ENCODE measurements at regions not wholly inside any gene's neighbourhood (a gene's known extent, or its start where the extent isn't known, plus 50 kb on each side); places are given as distances from the start of the nearest gene placed in this dataset.

- ATAC-seq (no peak), DNase-seq (no peak)
- 65% methylated on average over 4 of the region's 4 CpGs for WGBS
- Histone ChIP-seq H3K4me1 (ENCODE audit: control insufficient read depth, insufficient read depth, low read length) (no peaks in the 10 kb centered on the region), H3K4me3 (ENCODE audit: low read length) (no peak overlapping the region), H3K9me3 (ENCODE audit: control insufficient read depth, low read length) (no peaks in the 10 kb centered on the region), H3K27me3 (ENCODE audit: control insufficient read depth, insufficient read depth) (no peaks in the 10 kb centered on the region), H3K27ac (ENCODE audit: low read length) (no peak overlapping the region)
- intact Hi-C loops (cut with DNase I): no loop called here
These were observed 132.1 kb downstream of the SLC24A2 start for GRCh38 chr9:19656704-19657103.

- no peak for ATAC-seq
- WGBS: 89% methylated on average over 7 of the region's 7 CpGs
- no peak overlapping the region for H3K27ac ChIP-seq (ENCODE audit: low read length)
- intact Hi-C loops (cut with DNase I): no loop called here
- no peak for DNase-seq
- no peaks in the 10 kb centered on the region for H3K9me3 ChIP-seq (ENCODE audit: control insufficient read depth, low read length)
- H3K27me3 ChIP-seq (ENCODE audit: control insufficient read depth, insufficient read depth): no peaks in the 10 kb centered on the region
- H3K4me3 ChIP-seq (ENCODE audit: low read length): no peak overlapping the region
- no peaks in the 10 kb centered on the region for H3K4me1 ChIP-seq (ENCODE audit: control insufficient read depth, insufficient read depth, low read length)
These were observed 137.2 kb downstream of the SLC24A2 start for GRCh38 chr9:19651681-19652080.

GRCh38 chr9:19650312-19650711, 138.5 kb downstream of the SLC24A2 start:
- 60% methylated on average over 2 of the region's 2 CpGs for WGBS
- Histone ChIP-seq H3K4me3 (ENCODE audit: low read length) (no peak overlapping the region), H3K27ac (ENCODE audit: low read length) (no peak overlapping the region), H3K9me3 (ENCODE audit: control insufficient read depth, low read length) (no peaks in the 10 kb centered on the region), H3K4me1 (ENCODE audit: control insufficient read depth, insufficient read depth, low read length) (no peaks in the 10 kb centered on the region), H3K27me3 (ENCODE audit: control insufficient read depth, insufficient read depth) (no peaks in the 10 kb centered on the region)
- ATAC-seq (no peak), DNase-seq (no peak)
- intact Hi-C loops (cut with DNase I): no loop called here

- no peak overlapping the region for H3K27ac ChIP-seq (ENCODE audit: low read length)
- intact Hi-C loops (cut with DNase I): no loop called here
- H3K4me3 ChIP-seq (ENCODE audit: low read length): no peak overlapping the region
- no peak for DNase-seq
- ATAC-seq: no peak
- no peaks in the 10 kb centered on the region for H3K27me3 ChIP-seq (ENCODE audit: control insufficient read depth, insufficient read depth)
- no peaks in the 10 kb centered on the region for H3K9me3 ChIP-seq (ENCODE audit: control insufficient read depth, low read length)
- no peaks in the 10 kb centered on the region for H3K4me1 ChIP-seq (ENCODE audit: control insufficient read depth, insufficient read depth, low read length)
- 61% methylated on average over 4 of the region's 4 CpGs for WGBS
These were observed 139.3 kb downstream of the SLC24A2 start for GRCh38 chr9:19649336-19650041.

- Histone ChIP-seq H3K27ac (ENCODE audit: low read length) (no peak overlapping the region), H3K27me3 (ENCODE audit: control insufficient read depth, insufficient read depth) (no peaks in the 10 kb centered on the region), H3K4me1 (ENCODE audit: control insufficient read depth, insufficient read depth, low read length) (no peaks in the 10 kb centered on the region), H3K9me3 (ENCODE audit: control insufficient read depth, low read length) (no peaks in the 10 kb centered on the region), H3K4me3 (ENCODE audit: low read length) (no peak overlapping the region)
- no peak for DNase-seq
- no peak for ATAC-seq
- intact Hi-C loops (cut with DNase I): no loop called here
- WGBS: 37% methylated on average over 2 of the region's 2 CpGs
These were observed 140.2 kb downstream of the SLC24A2 start for GRCh38 chr9:19648672-19649071.

- Histone ChIP-seq H3K9me3 (ENCODE audit: control insufficient read depth, low read length) (no peaks in the 10 kb centered on the region), H3K4me1 (ENCODE audit: control insufficient read depth, insufficient read depth, low read length) (no peaks in the 10 kb centered on the region), H3K4me3 (ENCODE audit: low read length) (no peak overlapping the region), H3K27me3 (ENCODE audit: control insufficient read depth, insufficient read depth) (no peaks in the 10 kb centered on the region), H3K27ac (ENCODE audit: low read length) (no peak overlapping the region)
- ATAC-seq (no peak), DNase-seq (no peak)
- intact Hi-C loops (cut with DNase I): no loop called here
These were observed 145.0 kb downstream of the SLC24A2 start for GRCh38 chr9:19643875-19644274.

- intact Hi-C loops (cut with DNase I): no loop called here
- Histone ChIP-seq H3K27me3 (ENCODE audit: control insufficient read depth, insufficient read depth) (no peaks in the 10 kb centered on the region), H3K27ac (ENCODE audit: low read length) (no peak overlapping the region), H3K4me3 (ENCODE audit: low read length) (no peak overlapping the region), H3K4me1 (ENCODE audit: control insufficient read depth, insufficient read depth, low read length) (no peaks in the 10 kb centered on the region), H3K9me3 (ENCODE audit: control insufficient read depth, low read length) (no peaks in the 10 kb centered on the region)
- 75% methylated on average over 2 of the region's 2 CpGs for WGBS
- no peak for DNase-seq
- ATAC-seq: peak in 1 of 2 donors; percentile 34
These were observed 146.6 kb downstream of the SLC24A2 start for GRCh38 chr9:19642256-19642655.

GRCh38 chr9:19641046-19641445, 147.8 kb downstream of the SLC24A2 start:
- no peak overlapping the region for H3K27ac ChIP-seq (ENCODE audit: low read length)
- no peaks in the 10 kb centered on the region for H3K27me3 ChIP-seq (ENCODE audit: control insufficient read depth, insufficient read depth)
- ATAC-seq (no peak), DNase-seq (no peak)
- WGBS: 58% methylated on average over 2 of the region's 2 CpGs
- no peak overlapping the region for H3K4me3 ChIP-seq (ENCODE audit: low read length)
- H3K4me1 ChIP-seq (ENCODE audit: control insufficient read depth, insufficient read depth, low read length): no peaks in the 10 kb centered on the region
- no peaks in the 10 kb centered on the region for H3K9me3 ChIP-seq (ENCODE audit: control insufficient read depth, low read length)
- intact Hi-C loops (cut with DNase I): no loop called here

GRCh38 chr9:19640014-19640413, 148.8 kb downstream of the SLC24A2 start:
- no peak for DNase-seq
- H3K27ac ChIP-seq (ENCODE audit: low read length): no peak overlapping the region
- H3K27me3 ChIP-seq (ENCODE audit: control insufficient read depth, insufficient read depth): no peaks in the 10 kb centered on the region
- H3K9me3 ChIP-seq (ENCODE audit: control insufficient read depth, low read length): no peaks in the 10 kb centered on the region
- no peaks in the 10 kb centered on the region for H3K4me1 ChIP-seq (ENCODE audit: control insufficient read depth, insufficient read depth, low read length)
- no peak overlapping the region for H3K4me3 ChIP-seq (ENCODE audit: low read length)
- ATAC-seq: no peak
- intact Hi-C loops (cut with DNase I): no loop called here

GRCh38 chr9:19637084-19637483, 151.8 kb downstream of the SLC24A2 start:
- intact Hi-C loops (cut with DNase I): loop anchor here in 1 of 4 donors (10.0 kb wide), 1 partner anchor 62 kb away; no protein-coding TSS in a partner anchor
- ATAC-seq (no peak), DNase-seq (no peak)
- no peaks in the 10 kb centered on the region for H3K9me3 ChIP-seq (ENCODE audit: control insufficient read depth, low read length)
- no peak overlapping the region for H3K27ac ChIP-seq (ENCODE audit: low read length)
- WGBS: 83% methylated on average over 5 of the region's 5 CpGs
- no peaks in the 10 kb centered on the region for H3K4me1 ChIP-seq (ENCODE audit: control insufficient read depth, insufficient read depth, low read length)
- no peaks in the 10 kb centered on the region for H3K27me3 ChIP-seq (ENCODE audit: control insufficient read depth, insufficient read depth)
- no peak overlapping the region for H3K4me3 ChIP-seq (ENCODE audit: low read length)

GRCh38 chr9:19634881-19635280, 154.0 kb downstream of the SLC24A2 start:
- ATAC-seq (no peak), DNase-seq (no peak)
- intact Hi-C loops (cut with DNase I): loop anchor here in 1 of 4 donors (10.0 kb wide), 1 partner anchor 60 kb away; no protein-coding TSS in a partner anchor
- H3K4me3 ChIP-seq (ENCODE audit: low read length): no peak overlapping the region
- H3K27me3 ChIP-seq (ENCODE audit: control insufficient read depth, insufficient read depth): no peaks in the 10 kb centered on the region
- H3K27ac ChIP-seq (ENCODE audit: low read length): no peak overlapping the region
- H3K4me1 ChIP-seq (ENCODE audit: control insufficient read depth, insufficient read depth, low read length): no peaks in the 10 kb centered on the region
- 46% methylated on average over 2 of the region's 2 CpGs for WGBS
- no peaks in the 10 kb centered on the region for H3K9me3 ChIP-seq (ENCODE audit: control insufficient read depth, low read length)

GRCh38 chr9:19631181-19631580, 157.7 kb downstream of the SLC24A2 start:
- no peak for ATAC-seq
- intact Hi-C loops (cut with DNase I): loop anchor here in 1 of 4 donors (10.0 kb wide), 1 partner anchor 56 kb away; no protein-coding TSS in a partner anchor
- no peak overlapping the region for H3K4me3 ChIP-seq (ENCODE audit: low read length)
- H3K9me3 ChIP-seq (ENCODE audit: control insufficient read depth, low read length): no peaks in the 10 kb centered on the region
- no peaks in the 10 kb centered on the region for H3K4me1 ChIP-seq (ENCODE audit: control insufficient read depth, insufficient read depth, low read length)
- H3K27me3 ChIP-seq (ENCODE audit: control insufficient read depth, insufficient read depth): no peaks in the 10 kb centered on the region
- 63% methylated on average over 3 of the region's 3 CpGs for WGBS
- no peak overlapping the region for H3K27ac ChIP-seq (ENCODE audit: low read length)
- no peak for DNase-seq

Measured in right cardiac atrium (tissue), 5 donors.